ENCODE measurements at regions not wholly inside any gene's neighbourhood (a gene's known extent, or its start where the extent isn't known, plus 50 kb on each side); places are given as distances from the start of the nearest gene placed in this dataset.
A peak's percentile ranks its signal among the peaks of the same experiment; 100 is the strongest.

- ATAC-seq (ENCODE audit: low read depth) (no peak), DNase-seq (ENCODE audit: low spot score) (no peak)
- H3K4me3 ChIP-seq (ENCODE audit: severe bottlenecking), result no peak overlapping the region
- no peak overlapping the region for H3K27ac ChIP-seq (ENCODE audit: poor library complexity, severe bottlenecking)
- no peaks in the 10 kb centered on the region for H3K36me3 ChIP-seq (ENCODE audit: low read depth)
- H3K4me1 ChIP-seq (ENCODE audit: insufficient read depth, poor library complexity, severe bottlenecking), result no peaks in the 10 kb centered on the region
- no peaks in the 10 kb centered on the region for H3K27me3 ChIP-seq (ENCODE audit: insufficient read depth, poor library complexity, severe bottlenecking)
- H3K9me3 ChIP-seq (ENCODE audit: severe bottlenecking), result no peaks in the 10 kb centered on the region
- no peak for TF ChIP-seq CTCF (IDR thresholded peaks at IDR 0.05; ENCODE audit: poor library complexity, severe bottlenecking)
Measured at GRCh38 chrX:42128020-42128419, 204.7 kb upstream of the CASK start.

GRCh38 chrX:42127563-42127962 is 204.2 kb upstream of the CASK start:
- ATAC-seq (ENCODE audit: low read depth), result no peak
- H3K27ac ChIP-seq (ENCODE audit: poor library complexity, severe bottlenecking), result no peak overlapping the region
- no peak for DNase-seq (ENCODE audit: low spot score)
- H3K27me3 ChIP-seq (ENCODE audit: insufficient read depth, poor library complexity, severe bottlenecking), result no peaks in the 10 kb centered on the region
- no peak for TF ChIP-seq CTCF (IDR thresholded peaks at IDR 0.05; ENCODE audit: poor library complexity, severe bottlenecking)
- H3K9me3 ChIP-seq (ENCODE audit: severe bottlenecking), result no peaks in the 10 kb centered on the region
- H3K4me3 ChIP-seq (ENCODE audit: severe bottlenecking), result no peak overlapping the region
- H3K4me1 ChIP-seq (ENCODE audit: insufficient read depth, poor library complexity, severe bottlenecking), result no peaks in the 10 kb centered on the region
- H3K36me3 ChIP-seq (ENCODE audit: low read depth), result no peaks in the 10 kb centered on the region

GRCh38 chrX:42123369-42123768 is 200.0 kb upstream of the CASK start:
- peaks cover 14% of the 10 kb centered on the region for H3K4me1 ChIP-seq (ENCODE audit: insufficient read depth, poor library complexity, severe bottlenecking)

GRCh38 chrX:42119076-42119475 is 195.7 kb upstream of the CASK start:
- DNase-seq (ENCODE audit: low spot score) (peak; percentile 37), ATAC-seq (ENCODE audit: low read depth) (peak; percentile 99)
- no peak overlapping the region for H3K4me3 ChIP-seq (ENCODE audit: severe bottlenecking)
- H3K36me3 ChIP-seq (ENCODE audit: low read depth), result no peaks in the 10 kb centered on the region
- peak overlapping the region; percentile 4 for H3K27ac ChIP-seq (ENCODE audit: poor library complexity, severe bottlenecking)
- peaks cover 14% of the 10 kb centered on the region for H3K4me1 ChIP-seq (ENCODE audit: insufficient read depth, poor library complexity, severe bottlenecking)
- H3K27me3 ChIP-seq (ENCODE audit: insufficient read depth, poor library complexity, severe bottlenecking), result no peaks in the 10 kb centered on the region
- no peak for TF ChIP-seq CTCF (IDR thresholded peaks at IDR 0.05; ENCODE audit: poor library complexity, severe bottlenecking)
- no peaks in the 10 kb centered on the region for H3K9me3 ChIP-seq (ENCODE audit: severe bottlenecking)

More at GRCh38 chrX:42123369-42123768, 200.0 kb upstream of the CASK start:
- no peak for DNase-seq (ENCODE audit: low spot score)
- no peak for ATAC-seq (ENCODE audit: low read depth)
- no peak overlapping the region for H3K27ac ChIP-seq (ENCODE audit: poor library complexity, severe bottlenecking)
- TF ChIP-seq CTCF (IDR thresholded peaks at IDR 0.05; ENCODE audit: poor library complexity, severe bottlenecking), result no peak
- no peaks in the 10 kb centered on the region for H3K9me3 ChIP-seq (ENCODE audit: severe bottlenecking)
- H3K36me3 ChIP-seq (ENCODE audit: low read depth), result no peaks in the 10 kb centered on the region
- H3K27me3 ChIP-seq (ENCODE audit: insufficient read depth, poor library complexity, severe bottlenecking), result no peaks in the 10 kb centered on the region
- no peak overlapping the region for H3K4me3 ChIP-seq (ENCODE audit: severe bottlenecking)

GRCh38 chrX:42117318-42117717 is 194.0 kb upstream of the CASK start:
- DNase-seq (ENCODE audit: low spot score), result no peak
- Histone ChIP-seq H3K27ac (ENCODE audit: poor library complexity, severe bottlenecking) (no peak overlapping the region), H3K9me3 (ENCODE audit: severe bottlenecking) (no peaks in the 10 kb centered on the region), H3K4me3 (ENCODE audit: severe bottlenecking) (no peak overlapping the region), H3K4me1 (ENCODE audit: insufficient read depth, poor library complexity, severe bottlenecking) (peaks cover 14% of the 10 kb centered on the region), H3K27me3 (ENCODE audit: insufficient read depth, poor library complexity, severe bottlenecking) (no peaks in the 10 kb centered on the region), H3K36me3 (ENCODE audit: low read depth) (no peaks in the 10 kb centered on the region)
- no peak for ATAC-seq (ENCODE audit: low read depth)
- TF ChIP-seq CTCF (IDR thresholded peaks at IDR 0.05; ENCODE audit: poor library complexity, severe bottlenecking), result no peak

All from RWPE2 (cell line).